Esophagus muscularis mucosa (tissue), 4 donors: ENCODE measurements at regions not wholly inside any gene's neighbourhood (a gene's known extent, or its start where the extent isn't known, plus 50 kb on each side); places are given as distances from the start of the nearest gene placed in this dataset.

Source experiments
- DNase-seq: peaks from one replicate; pipeline ENCODE4 v3.0.0-alpha.2; 2017; ENCODE audit errors: extremely low spot score
- H3K27ac ChIP-seq, 4 donors: fragments of 200-600 bp; sonication (generic); replicated peaks in 1 of 4; 1 replicate in 3 of 4; 2 replicates in 1 of 4; pipeline ENCODE4 v1.5.1; 2016 to 2019; ENCODE audit warnings: mild to moderate bottlenecking in 1 of 4
- H3K27me3 ChIP-seq, 4 donors: fragments of 200-600 bp; sonication (generic); one replicate each; pipeline versions ENCODE4 v1.5.1 to v1.6.0; 2016 to 2019
- H3K36me3 ChIP-seq, 4 donors: fragments of 200-600 bp; sonication (generic); one replicate each; pipeline ENCODE4 v1.5.1; 2016 to 2019
- H3K4me1 ChIP-seq, 4 donors: fragments of 200-600 bp; sonication (generic); one replicate each; pipeline ENCODE4 v1.5.1; 2016 to 2019
- H3K4me3 ChIP-seq, 4 donors: fragments of 200-600 bp; sonication (generic); 1 replicate in 2 of 4; 2 replicates in 2 of 4; pipeline ENCODE4 v1.5.1; 2016 to 2019; ENCODE audit warnings: mild to moderate bottlenecking in 4 of 4, moderate library complexity in 1 of 4
- H3K9me3 ChIP-seq, 4 donors: fragments of 200-600 bp; sonication (generic); 1 replicate in 3 of 4; 2 replicates in 1 of 4; pipeline ENCODE4 v1.5.1; 2016 to 2019
- CTCF ChIP-seq, 3 experiments: fragments of 200-600 bp in 2 of 3; fragments of 450-650 bp in 1 of 3; sonication (generic) in 2 of 3; IDR thresholded peaks; one replicate each; pipeline ENCODE4 v1.5.1; 2017 to 2019; ENCODE audit warnings: antibody characterized with exemption in 3 of 3, mild to moderate bottlenecking in 2 of 3, moderate library complexity in 1 of 3
- EP300 ChIP-seq: sonication (generic); formaldehyde crosslinking; IDR thresholded peaks from one replicate; pipeline ENCODE4 v1.6.1; 2017; ENCODE audit warnings: antibody characterized with exemption
- POLR2A ChIP-seq: fragments of 450-650 bp; IDR thresholded peaks from one replicate; pipeline ENCODE4 v1.6.1; 2017; ENCODE audit warnings: antibody characterized with exemption, moderate library complexity, mild to moderate bottlenecking, low read depth
- POLR2AphosphoS5 ChIP-seq, 2 donors: sonication (generic); formaldehyde crosslinking; IDR thresholded peaks; one replicate each; pipeline ENCODE4 v1.6.1; 2017; ENCODE audit warnings: antibody characterized with exemption in 2 of 2
- WGBS: methylation state at CpG from one replicate; pipeline ENCODE4 v1.1.5; 2018; 5-methylcytosine and 5-hydroxymethylcytosine counted together
- intact Hi-C: fragments of 100-400 bp; cut with DNase I; formaldehyde crosslinking; loops from one replicate; pipeline ENCODE4 v1.15.1; 2023

GRCh38 chr13:97851269-97851668 lies 102.2 kb upstream of the IPO5 start:
- intact Hi-C loops = loop anchor here (10.0 kb wide), 1 partner anchor 824 kb away; no protein-coding TSS in a partner anchor
- Histone ChIP-seq H3K27ac (no peak overlapping the region), H3K27me3 (no peaks in the 10 kb centered on the region), H3K9me3 (no peaks in the 10 kb centered on the region), H3K4me1 (peaks cover 0 to 10% (median 9%) of the 10 kb centered on the region in 4 donors), H3K4me3 (no peak overlapping the region), H3K36me3 (no peaks in the 10 kb centered on the region)
- 68% methylated on average over 4 of the region's 4 CpGs for WGBS
- DNase-seq = peak; percentile 21
- TF ChIP-seq POLR2AphosphoS5 (IDR thresholded peaks at IDR 0.05) (no peak), POLR2A (no peak), CTCF (IDR thresholded peaks at IDR 0.05) (no peak), EP300 (no peak)

- no peak overlapping the region for H3K4me3 ChIP-seq
These were observed 101.1 kb upstream of the IPO5 start for GRCh38 chr13:97852181-97852874.

DNA sequence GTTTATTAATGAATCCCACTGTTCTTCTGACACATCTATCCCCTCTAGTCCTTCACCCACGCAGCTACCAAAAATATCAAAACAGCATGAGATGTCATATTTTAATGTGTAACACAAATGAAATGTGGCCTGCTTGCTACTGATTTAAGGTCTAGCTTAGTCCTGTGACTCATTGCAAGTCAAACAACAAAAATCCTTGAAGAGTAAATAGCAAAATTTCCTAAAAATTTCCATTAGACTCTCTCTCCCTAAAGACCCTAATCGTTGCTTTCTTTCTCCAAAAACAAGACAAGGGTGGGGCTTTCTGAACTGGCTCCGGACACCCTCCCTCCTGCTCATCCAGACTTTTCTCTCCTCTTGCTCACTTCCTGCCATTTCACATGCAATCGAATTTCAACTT lies 99.9 kb upstream of the IPO5 start:
- H3K4me3 ChIP-seq = no peak overlapping the region
- no peaks in the 10 kb centered on the region for H3K27me3 ChIP-seq
- no peak for DNase-seq
- no peak for TF ChIP-seq CTCF (IDR thresholded peaks at IDR 0.05)
- no peak for TF ChIP-seq POLR2AphosphoS5 (IDR thresholded peaks at IDR 0.05)
- no peak for TF ChIP-seq EP300
- TF ChIP-seq POLR2A = no peak
- H3K9me3 ChIP-seq = no peaks in the 10 kb centered on the region
- no peak overlapping the region for H3K27ac ChIP-seq
- 68% methylated on average over 4 of the region's 4 CpGs for WGBS
- H3K36me3 ChIP-seq = no peaks in the 10 kb centered on the region
- intact Hi-C loops = loop anchor here (10.0 kb wide), 1 partner anchor 821 kb away; no protein-coding TSS in a partner anchor
- peaks cover 0 to 10% (median 9%) of the 10 kb centered on the region in 4 donors for H3K4me1 ChIP-seq

More at GRCh38 chr13:97852181-97852874, 101.1 kb upstream of the IPO5 start:
- Histone ChIP-seq H3K27me3 (no peaks in the 10 kb centered on the region), H3K27ac (no peak overlapping the region), H3K36me3 (no peaks in the 10 kb centered on the region), H3K4me1 (peaks cover 0 to 10% (median 9%) of the 10 kb centered on the region in 4 donors), H3K9me3 (no peaks in the 10 kb centered on the region)
- intact Hi-C loops = loop anchor here (10.0 kb wide), 1 partner anchor 822 kb away; no protein-coding TSS in a partner anchor
- TF ChIP-seq POLR2AphosphoS5 (IDR thresholded peaks at IDR 0.05) = no peak
- TF ChIP-seq POLR2A = no peak
- TF ChIP-seq CTCF (IDR thresholded peaks at IDR 0.05) = no peak
- TF ChIP-seq EP300 = no peak
- DNase-seq = no peak
- 80% methylated on average over 5 of the region's 5 CpGs for WGBS

DNA sequence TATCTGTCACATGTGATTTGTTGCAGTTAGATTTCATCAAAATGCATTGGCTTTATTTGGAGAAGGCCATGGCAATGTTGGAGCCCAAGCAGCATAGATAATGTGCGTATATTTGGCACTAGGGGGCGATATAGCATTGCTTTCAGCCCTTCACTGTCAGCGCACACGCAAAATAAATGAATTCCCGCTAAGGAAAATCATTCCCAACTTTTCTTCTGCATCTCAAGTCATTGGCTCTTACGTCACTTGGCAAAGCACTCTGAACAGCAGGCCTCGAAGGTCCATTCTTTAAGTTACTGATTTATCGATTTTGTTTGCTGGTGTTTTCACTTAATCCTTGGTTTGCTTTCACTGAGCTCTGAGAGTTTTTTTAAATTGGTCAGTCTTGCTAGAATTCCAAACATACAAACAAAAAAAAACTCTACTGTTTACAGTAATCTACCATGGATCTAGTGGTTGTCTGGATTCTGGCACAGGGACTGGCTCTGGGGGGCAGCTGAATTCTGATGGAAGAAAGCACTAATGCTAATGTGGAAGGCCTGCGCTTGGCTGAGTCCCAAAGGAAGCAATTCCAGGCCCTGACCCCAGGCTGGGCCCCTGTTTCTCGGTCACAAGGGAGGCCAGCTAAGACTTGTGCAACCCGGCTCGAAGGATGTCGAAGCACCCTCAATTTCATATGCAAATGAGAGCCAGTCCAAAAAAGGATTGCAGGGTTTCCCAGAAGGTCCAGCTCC lies 97.7 kb upstream of the IPO5 start:
- Histone ChIP-seq H3K27ac (peak overlapping the region in 1 of 4 donors; percentile 23), H3K4me3 (no peak overlapping the region), H3K27me3 (no peaks in the 10 kb centered on the region), H3K4me1 (peaks cover 0 to 10% (median 9%) of the 10 kb centered on the region in 4 donors), H3K9me3 (no peaks in the 10 kb centered on the region), H3K36me3 (no peaks in the 10 kb centered on the region)
- TF ChIP-seq POLR2A (no peak), CTCF (IDR thresholded peaks at IDR 0.05) (peak; percentile 74 to 84 (median 79))
- intact Hi-C loops = loop anchor here (5.0 to 10.0 kb wide), 3 partner anchors 57 to 819 kb away; no protein-coding TSS in a partner anchor
- peak; percentile 81 for DNase-seq
- WGBS = 21% methylated on average over 13 of the region's 13 CpGs
